SU-DHL-6 (cell line): ENCODE measurements at regions not wholly inside any gene's neighbourhood (a gene's known extent, or its start where the extent isn't known, plus 50 kb on each side); places are given as distances from the start of the nearest gene placed in this dataset.

Source experiments
- CTCF ChIP-seq: fragments of 200-600 bp; sonication (generic); IDR thresholded peaks from one replicate; pipeline ENCODE4 v1.5.1; 2017; ENCODE audit warnings: antibody characterized with exemption, mild to moderate bottlenecking, low read length, moderate library complexity; ENCODE audit not compliant: insufficient read depth, poor library complexity, severe bottlenecking
- EZH2phosphoT487 ChIP-seq: fragments of 200-600 bp; sonication (generic), shearing (Covaris generic); conservative IDR thresholded peaks from 2 replicates; pipeline ENCODE4 v1.6.1; 2018; ENCODE audit warnings: mild to moderate bottlenecking, antibody characterized with exemption, low read length, moderate library complexity, mixed read lengths

GRCh38 chr3:24981309-24981708 is 446.8 kb upstream of the RARB start:
- TF ChIP-seq CTCF (no peak), EZH2phosphoT487 (no peak)
